ENCODE measurements at regions not wholly inside any gene's neighbourhood (a gene's known extent, or its start where the extent isn't known, plus 50 kb on each side); places are given as distances from the start of the nearest gene placed in this dataset.

DNA sequence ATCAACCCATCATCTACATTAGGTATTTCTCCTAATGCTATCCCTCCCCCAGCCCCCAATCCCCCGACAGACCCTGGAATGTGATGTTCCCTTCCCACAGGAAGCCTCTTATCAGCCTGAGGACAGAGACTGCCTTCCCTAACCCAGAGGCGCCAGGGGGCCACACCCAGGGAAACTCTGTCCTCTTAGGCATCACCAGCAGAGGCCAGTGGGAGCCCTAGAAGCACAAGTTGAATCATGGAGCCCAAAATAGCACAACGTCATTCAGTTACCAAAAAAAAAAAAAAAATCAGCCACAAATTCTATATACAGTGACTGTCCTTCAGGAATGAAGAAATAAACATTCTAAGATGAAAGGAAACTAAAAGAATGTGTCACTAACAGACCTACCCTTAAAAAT lies 625.7 kb downstream of the TFAP2A start:
- Mint-ChIP-seq H3K9me3 (no peaks in the 10 kb centered on the region), H3K36me3 (ENCODE audit: low read depth) (no peaks in the 10 kb centered on the region), H3K4me1 (no peaks in the 10 kb centered on the region), H3K27ac (no peak overlapping the region), H3K4me3 (no peak overlapping the region), H3K27me3 (ENCODE audit: low read depth) (no peaks in the 10 kb centered on the region)
- TF ChIP-seq, protein P1, sequence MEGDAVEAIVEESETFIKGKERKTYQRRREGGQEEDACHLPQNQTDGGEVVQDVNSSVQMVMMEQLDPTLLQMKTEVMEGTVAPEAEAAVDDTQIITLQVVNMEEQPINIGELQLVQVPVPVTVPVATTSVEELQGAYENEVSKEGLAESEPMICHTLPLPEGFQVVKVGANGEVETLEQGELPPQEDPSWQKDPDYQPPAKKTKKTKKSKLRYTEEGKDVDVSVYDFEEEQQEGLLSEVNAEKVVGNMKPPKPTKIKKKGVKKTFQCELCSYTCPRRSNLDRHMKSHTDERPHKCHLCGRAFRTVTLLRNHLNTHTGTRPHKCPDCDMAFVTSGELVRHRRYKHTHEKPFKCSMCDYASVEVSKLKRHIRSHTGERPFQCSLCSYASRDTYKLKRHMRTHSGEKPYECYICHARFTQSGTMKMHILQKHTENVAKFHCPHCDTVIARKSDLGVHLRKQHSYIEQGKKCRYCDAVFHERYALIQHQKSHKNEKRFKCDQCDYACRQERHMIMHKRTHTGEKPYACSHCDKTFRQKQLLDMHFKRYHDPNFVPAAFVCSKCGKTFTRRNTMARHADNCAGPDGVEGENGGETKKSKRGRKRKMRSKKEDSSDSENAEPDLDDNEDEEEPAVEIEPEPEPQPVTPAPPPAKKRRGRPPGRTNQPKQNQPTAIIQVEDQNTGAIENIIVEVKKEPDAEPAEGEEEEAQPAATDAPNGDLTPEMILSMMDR (IDR thresholded peaks at IDR 0.05; ENCODE audit: unreplicated experiment in 3 of 3): no peak

DNA sequence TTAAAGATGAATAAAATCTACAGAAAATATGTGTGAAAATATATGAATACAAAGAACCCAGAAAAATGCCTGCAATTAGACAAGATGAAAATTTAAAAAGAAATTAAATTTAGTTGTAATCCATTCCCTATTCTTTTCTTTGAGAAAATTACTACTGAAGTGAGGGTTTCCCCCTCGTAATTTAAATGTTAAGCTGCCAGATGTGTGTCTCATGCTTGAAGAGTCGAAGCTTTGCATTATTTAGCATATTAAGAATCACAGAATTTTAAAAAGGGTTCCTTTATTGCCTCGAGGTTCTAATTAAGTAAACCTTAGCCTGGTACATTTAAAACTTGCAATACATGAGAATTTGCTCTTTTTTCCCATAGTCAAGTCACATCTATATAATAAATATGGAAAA lies 630.1 kb downstream of the TFAP2A start:
- TF ChIP-seq, protein P1 (IDR thresholded peaks at IDR 0.05; ENCODE audit: unreplicated experiment in 3 of 3): no peak
- Mint-ChIP-seq H3K4me3 (no peak overlapping the region), H3K4me1 (no peaks in the 10 kb centered on the region), H3K27ac (no peak overlapping the region), H3K27me3 (ENCODE audit: low read depth) (no peaks in the 10 kb centered on the region), H3K9me3 (peaks cover 8% of the 10 kb centered on the region), H3K36me3 (ENCODE audit: low read depth) (no peaks in the 10 kb centered on the region)

DNA sequence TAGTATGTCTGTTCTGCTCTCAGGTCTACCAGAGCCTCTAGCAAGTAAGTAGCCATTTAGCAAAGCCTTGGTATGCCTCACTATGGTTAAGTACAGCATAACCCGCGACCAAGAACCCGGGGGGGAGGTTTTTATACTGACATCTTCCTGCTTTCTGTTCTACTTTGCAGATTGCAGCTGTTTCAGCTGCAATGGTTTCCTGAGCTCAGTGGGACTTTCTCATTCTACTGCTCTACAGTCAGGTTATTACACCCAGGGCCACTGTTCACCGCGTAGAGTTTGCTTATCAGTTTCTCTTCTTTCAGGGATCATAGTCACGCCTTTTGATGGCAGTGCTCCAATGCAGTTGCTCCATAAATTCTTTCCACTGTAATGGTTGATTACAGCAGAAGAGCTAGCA lies 631.3 kb downstream of the TFAP2A start:
- Mint-ChIP-seq H3K27ac (no peak overlapping the region), H3K36me3 (ENCODE audit: low read depth) (no peaks in the 10 kb centered on the region), H3K4me1 (no peaks in the 10 kb centered on the region), H3K9me3 (peaks cover 8% of the 10 kb centered on the region), H3K27me3 (ENCODE audit: low read depth) (no peaks in the 10 kb centered on the region), H3K4me3 (no peak overlapping the region)
- TF ChIP-seq, protein P1 (IDR thresholded peaks at IDR 0.05; ENCODE audit: unreplicated experiment in 3 of 3): no peak

DNA sequence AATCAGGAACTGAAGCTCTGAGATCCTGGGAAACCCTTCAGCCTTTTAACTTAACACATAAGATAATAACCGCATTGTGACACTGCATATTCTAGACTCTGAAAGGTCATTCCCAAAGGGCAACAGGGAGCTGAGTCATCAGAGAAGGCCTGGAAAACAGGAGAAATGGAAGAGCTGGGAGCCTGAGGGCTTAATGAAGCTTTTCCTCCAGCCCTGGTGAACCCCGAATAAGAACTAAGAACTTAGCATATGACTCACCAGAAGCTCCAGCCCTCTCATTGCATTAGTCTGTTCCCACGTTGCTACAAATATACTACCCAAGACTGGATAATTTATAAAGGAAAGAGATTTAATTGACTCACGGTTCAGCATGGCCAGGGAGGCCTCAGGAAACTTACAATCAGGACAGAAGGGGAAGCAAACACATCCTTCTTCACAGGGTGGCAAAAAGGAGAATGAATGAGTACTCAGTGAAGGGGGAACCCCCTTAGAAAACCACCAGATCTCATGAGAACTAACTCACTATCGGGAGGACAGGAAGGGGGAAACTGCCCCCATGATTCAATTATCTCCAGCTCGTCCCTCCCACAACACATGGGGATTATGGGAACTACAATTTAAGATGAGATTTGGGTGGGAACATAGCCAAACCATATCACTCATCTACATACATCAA lies 648.5 kb downstream of the TFAP2A start:
- Mint-ChIP-seq H3K9me3 (no peaks in the 10 kb centered on the region), H3K27me3 (ENCODE audit: low read depth) (peaks cover 14% of the 10 kb centered on the region), H3K36me3 (ENCODE audit: low read depth) (no peaks in the 10 kb centered on the region), H3K4me3 (no peak overlapping the region), H3K4me1 (peaks cover 7% of the 10 kb centered on the region), H3K27ac (no peak overlapping the region)
- TF ChIP-seq, protein P1 (IDR thresholded peaks at IDR 0.05; ENCODE audit: unreplicated experiment in 3 of 3): no peak

DNA sequence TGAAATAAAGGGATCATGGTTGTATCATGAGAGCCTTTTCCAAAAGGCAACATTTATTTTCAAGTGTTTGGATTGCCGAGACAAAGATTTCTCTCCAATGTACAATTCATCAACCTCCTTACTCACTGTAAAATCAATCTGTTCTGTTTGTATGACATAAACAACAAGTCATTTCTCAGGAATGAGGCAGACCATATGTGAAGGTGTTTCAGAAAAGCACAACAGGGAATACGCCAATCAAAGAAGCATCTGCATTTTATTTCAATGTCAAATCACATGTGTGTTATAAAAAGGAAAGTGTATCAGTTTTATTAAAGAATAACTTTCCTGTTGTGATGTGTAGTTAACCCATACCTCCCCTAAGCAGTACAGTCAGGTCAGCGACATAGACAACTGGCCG lies 653.7 kb downstream of the TFAP2A start:
- Mint-ChIP-seq H3K9me3 (no peaks in the 10 kb centered on the region), H3K4me3 (no peak overlapping the region), H3K36me3 (ENCODE audit: low read depth) (no peaks in the 10 kb centered on the region), H3K27ac (no peak overlapping the region), H3K4me1 (peaks cover 7% of the 10 kb centered on the region), H3K27me3 (ENCODE audit: low read depth) (peaks cover 11% of the 10 kb centered on the region)
- TF ChIP-seq, protein P1 (IDR thresholded peaks at IDR 0.05; ENCODE audit: unreplicated experiment in 3 of 3): no peak

DNA sequence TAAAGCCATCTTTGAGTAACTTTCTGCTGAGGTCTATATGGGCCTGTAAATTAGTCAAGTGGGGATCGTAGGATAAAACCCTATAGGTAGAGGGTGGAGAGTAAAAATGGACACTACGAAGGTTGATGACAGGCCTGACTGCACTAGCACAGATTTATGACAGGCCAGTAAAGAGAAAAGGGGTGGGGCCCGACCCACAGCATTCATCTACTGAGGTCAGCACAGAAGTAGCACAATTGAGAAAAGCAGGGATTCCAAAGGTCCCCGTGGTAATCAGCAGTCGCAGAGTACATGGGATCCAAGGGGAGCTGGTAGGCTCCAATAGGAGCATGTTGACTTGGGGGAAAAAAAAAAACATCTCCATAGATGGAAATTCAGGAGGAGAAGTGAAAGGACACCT lies 660.4 kb downstream of the TFAP2A start:
- TF ChIP-seq, protein P1 (IDR thresholded peaks at IDR 0.05; ENCODE audit: unreplicated experiment in 3 of 3): no peak
- Mint-ChIP-seq H3K9me3 (no peaks in the 10 kb centered on the region), H3K4me3 (no peak overlapping the region), H3K27ac (no peak overlapping the region), H3K27me3 (ENCODE audit: low read depth) (peaks cover 4% of the 10 kb centered on the region), H3K4me1 (no peaks in the 10 kb centered on the region), H3K36me3 (ENCODE audit: low read depth) (no peaks in the 10 kb centered on the region)

Measured in nephron (organoid).